ENCODE measurements at regions not wholly inside any gene's neighbourhood (a gene's known extent, or its start where the extent isn't known, plus 50 kb on each side); places are given as distances from the start of the nearest gene placed in this dataset.

DNA sequence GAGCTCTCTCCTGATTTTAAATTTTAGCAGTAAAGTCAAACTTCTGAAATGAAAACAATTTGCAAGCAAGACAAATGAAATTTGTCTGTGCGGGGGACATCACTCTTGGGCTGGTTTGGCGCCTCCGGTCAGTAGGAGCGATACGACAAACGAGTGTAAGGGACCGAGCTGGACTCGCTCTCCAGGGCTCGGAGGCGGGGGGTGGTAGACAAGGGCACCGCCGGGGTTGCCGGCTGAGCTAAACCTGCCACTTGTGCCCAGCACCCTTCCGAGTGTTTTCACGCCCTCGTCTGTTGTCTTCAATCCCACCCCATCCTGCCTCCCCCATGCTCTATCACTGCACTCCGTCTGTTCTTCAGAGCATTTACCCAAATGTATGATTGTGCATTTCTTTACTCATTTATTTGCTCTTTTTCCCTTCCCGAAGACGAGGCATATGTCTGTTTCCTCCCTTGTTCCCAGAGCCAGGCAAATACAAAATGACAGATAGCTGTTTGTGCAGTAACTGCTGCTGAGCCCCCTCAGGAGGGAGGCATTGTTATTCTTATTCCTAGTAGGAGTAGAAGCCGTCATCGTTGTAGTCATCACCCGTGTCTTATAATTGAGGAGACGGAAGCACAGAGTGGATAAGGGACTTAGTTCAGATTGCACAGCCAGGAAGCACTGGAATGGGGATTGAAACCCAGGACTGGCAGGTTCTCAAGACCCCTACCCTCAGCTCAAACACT is 62.8 kb upstream of the APCDD1L start:
- Mint-ChIP-seq H3K4me1 (no peaks in the 10 kb centered on the region), H3K9me3 (ENCODE audit: insufficient read depth) (no peaks in the 10 kb centered on the region), H3K4me3 (no peak overlapping the region), H3K27ac (no peak overlapping the region), H3K27me3 (peaks cover 32% of the 10 kb centered on the region)
- Histone ChIP-seq H3K27me3 (replicated peaks in 1 of 4; ENCODE audit: control extremely low read depth in 1 of 4, control insufficient read depth in 3 of 4, insufficient read depth in 4 of 4, low read length in 3 of 4) (peaks cover 0 to 2% (median 0%) of the 10 kb centered on the region in 4 experiments), H3K79me2 (ENCODE audit: control insufficient read depth, insufficient read depth, low read length) (no peaks in the 10 kb centered on the region), H3K27ac (ENCODE audit: low read length in 2 of 2) (no peak overlapping the region), H3K4me1 (ENCODE audit: control insufficient read depth in 2 of 2, insufficient read depth in 2 of 2, low read length in 2 of 2) (no peaks in the 10 kb centered on the region), H3K4me3 (ENCODE audit: control extremely low read depth in 1 of 5, extremely low read depth in 1 of 5, insufficient read depth in 1 of 5, low read depth in 2 of 5, low read length in 4 of 5) (no peak overlapping the region), H4K20me1 (ENCODE audit: control insufficient read depth, insufficient read depth, low read length, poor library complexity, severe bottlenecking) (no peaks in the 10 kb centered on the region), H3K9me3 (ENCODE audit: control extremely low read depth in 1 of 3, control insufficient read depth in 2 of 3, insufficient read depth in 1 of 3, low read length in 2 of 3) (peaks cover 0 to 33% (median 4%) of the 10 kb centered on the region in 3 donors), H3K4me2 (replicated peaks; ENCODE audit: low read depth, low read length, poor library complexity, severe bottlenecking) (no peak overlapping the region), H3K9ac (ENCODE audit: low read length) (no peak overlapping the region), H3K36me3 (replicated peaks in 1 of 2; ENCODE audit: control extremely low read depth in 1 of 2, control insufficient read depth in 1 of 2, extremely low read depth in 1 of 2, insufficient read depth in 2 of 2, low read length in 1 of 2) (no peaks in the 10 kb centered on the region), H2AFZ (ENCODE audit: insufficient read depth, low read depth, low read length, poor library complexity, severe bottlenecking) (no peak overlapping the region)
- TF ChIP-seq EZH2 (IDR thresholded peaks at IDR 0.05; ENCODE audit: borderline replicate concordance, insufficient read depth, low read depth, low read length, poor library complexity, severe bottlenecking), result no peak
- TF ChIP-seq, protein P1, sequence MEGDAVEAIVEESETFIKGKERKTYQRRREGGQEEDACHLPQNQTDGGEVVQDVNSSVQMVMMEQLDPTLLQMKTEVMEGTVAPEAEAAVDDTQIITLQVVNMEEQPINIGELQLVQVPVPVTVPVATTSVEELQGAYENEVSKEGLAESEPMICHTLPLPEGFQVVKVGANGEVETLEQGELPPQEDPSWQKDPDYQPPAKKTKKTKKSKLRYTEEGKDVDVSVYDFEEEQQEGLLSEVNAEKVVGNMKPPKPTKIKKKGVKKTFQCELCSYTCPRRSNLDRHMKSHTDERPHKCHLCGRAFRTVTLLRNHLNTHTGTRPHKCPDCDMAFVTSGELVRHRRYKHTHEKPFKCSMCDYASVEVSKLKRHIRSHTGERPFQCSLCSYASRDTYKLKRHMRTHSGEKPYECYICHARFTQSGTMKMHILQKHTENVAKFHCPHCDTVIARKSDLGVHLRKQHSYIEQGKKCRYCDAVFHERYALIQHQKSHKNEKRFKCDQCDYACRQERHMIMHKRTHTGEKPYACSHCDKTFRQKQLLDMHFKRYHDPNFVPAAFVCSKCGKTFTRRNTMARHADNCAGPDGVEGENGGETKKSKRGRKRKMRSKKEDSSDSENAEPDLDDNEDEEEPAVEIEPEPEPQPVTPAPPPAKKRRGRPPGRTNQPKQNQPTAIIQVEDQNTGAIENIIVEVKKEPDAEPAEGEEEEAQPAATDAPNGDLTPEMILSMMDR (IDR thresholded peaks at IDR 0.05), result no peak
- ChIA-PET CTCF (no interaction called here), POLR2A (no interaction called here)
- ATAC-seq (ENCODE audit: low read depth) (no peak), DNase-seq (no peak)
- intact Hi-C loops (cut with micrococcal nuclease), result no loop called here
- WGBS (ENCODE audit: insufficient coverage), result 80% methylated on average over 20 of the region's 23 CpGs

GRCh38 chr20:58577139-58577806 is 62.1 kb upstream of the APCDD1L start:
- Histone ChIP-seq H3K4me1 (ENCODE audit: control insufficient read depth in 2 of 2, insufficient read depth in 2 of 2, low read length in 2 of 2) (no peaks in the 10 kb centered on the region), H3K9ac (ENCODE audit: low read length) (no peak overlapping the region), H3K4me3 (ENCODE audit: control extremely low read depth in 1 of 5, extremely low read depth in 1 of 5, insufficient read depth in 1 of 5, low read depth in 2 of 5, low read length in 4 of 5) (no peak overlapping the region), H3K79me2 (ENCODE audit: control insufficient read depth, insufficient read depth, low read length) (no peaks in the 10 kb centered on the region), H3K36me3 (replicated peaks in 1 of 2; ENCODE audit: control extremely low read depth in 1 of 2, control insufficient read depth in 1 of 2, extremely low read depth in 1 of 2, insufficient read depth in 2 of 2, low read length in 1 of 2) (no peaks in the 10 kb centered on the region), H3K27me3 (replicated peaks in 1 of 4; ENCODE audit: control extremely low read depth in 1 of 4, control insufficient read depth in 3 of 4, insufficient read depth in 4 of 4, low read length in 3 of 4) (peaks cover 0 to 2% (median 0%) of the 10 kb centered on the region in 4 experiments), H3K4me2 (replicated peaks; ENCODE audit: low read depth, low read length, poor library complexity, severe bottlenecking) (no peak overlapping the region), H4K20me1 (ENCODE audit: control insufficient read depth, insufficient read depth, low read length, poor library complexity, severe bottlenecking) (no peaks in the 10 kb centered on the region), H2AFZ (ENCODE audit: insufficient read depth, low read depth, low read length, poor library complexity, severe bottlenecking) (no peak overlapping the region), H3K9me3 (ENCODE audit: control extremely low read depth in 1 of 3, control insufficient read depth in 2 of 3, insufficient read depth in 1 of 3, low read length in 2 of 3) (peaks cover 0 to 28% (median 2%) of the 10 kb centered on the region in 3 donors), H3K27ac (ENCODE audit: low read length in 2 of 2) (no peak overlapping the region)
- Mint-ChIP-seq H3K27me3 (peaks cover 34% of the 10 kb centered on the region), H3K4me1 (no peaks in the 10 kb centered on the region), H3K4me3 (no peak overlapping the region), H3K9me3 (ENCODE audit: insufficient read depth) (no peaks in the 10 kb centered on the region), H3K27ac (no peak overlapping the region)
- TF ChIP-seq, protein P1 (IDR thresholded peaks at IDR 0.05), result no peak
- TF ChIP-seq EZH2 (IDR thresholded peaks at IDR 0.05; ENCODE audit: borderline replicate concordance, insufficient read depth, low read depth, low read length, poor library complexity, severe bottlenecking), result no peak
- ATAC-seq (ENCODE audit: low read depth) (no peak), DNase-seq (no peak)
- intact Hi-C loops (cut with micrococcal nuclease), result no loop called here
- 86% methylated on average over 11 of the region's 13 CpGs for WGBS (ENCODE audit: insufficient coverage)
- ChIA-PET CTCF (no interaction called here), POLR2A (no interaction called here)
